ENCODE measurements at regions not wholly inside any gene's neighbourhood (a gene's known extent, or its start where the extent isn't known, plus 50 kb on each side); places are given as distances from the start of the nearest gene placed in this dataset.

- TF ChIP-seq ZNF501 (tag by site-specific recombination; IDR thresholded peaks at IDR 0.05) (no peak), ZNF473 (tag by site-specific recombination; IDR thresholded peaks at IDR 0.05) (no peak), KLF16 (tag by site-specific recombination; IDR thresholded peaks at IDR 0.05) (no peak), PRDM10 (tag by site-specific recombination; IDR thresholded peaks at IDR 0.05) (no peak), ZNF560 (tag by site-specific recombination; IDR thresholded peaks at IDR 0.05; ENCODE audit: borderline replicate concordance) (no peak), ZBTB20 (tag by site-specific recombination; IDR thresholded peaks at IDR 0.05) (no peak), ZNF404 (tag by site-specific recombination; IDR thresholded peaks at IDR 0.05) (no peak)
- TF ChIP-seq, protein P1, sequence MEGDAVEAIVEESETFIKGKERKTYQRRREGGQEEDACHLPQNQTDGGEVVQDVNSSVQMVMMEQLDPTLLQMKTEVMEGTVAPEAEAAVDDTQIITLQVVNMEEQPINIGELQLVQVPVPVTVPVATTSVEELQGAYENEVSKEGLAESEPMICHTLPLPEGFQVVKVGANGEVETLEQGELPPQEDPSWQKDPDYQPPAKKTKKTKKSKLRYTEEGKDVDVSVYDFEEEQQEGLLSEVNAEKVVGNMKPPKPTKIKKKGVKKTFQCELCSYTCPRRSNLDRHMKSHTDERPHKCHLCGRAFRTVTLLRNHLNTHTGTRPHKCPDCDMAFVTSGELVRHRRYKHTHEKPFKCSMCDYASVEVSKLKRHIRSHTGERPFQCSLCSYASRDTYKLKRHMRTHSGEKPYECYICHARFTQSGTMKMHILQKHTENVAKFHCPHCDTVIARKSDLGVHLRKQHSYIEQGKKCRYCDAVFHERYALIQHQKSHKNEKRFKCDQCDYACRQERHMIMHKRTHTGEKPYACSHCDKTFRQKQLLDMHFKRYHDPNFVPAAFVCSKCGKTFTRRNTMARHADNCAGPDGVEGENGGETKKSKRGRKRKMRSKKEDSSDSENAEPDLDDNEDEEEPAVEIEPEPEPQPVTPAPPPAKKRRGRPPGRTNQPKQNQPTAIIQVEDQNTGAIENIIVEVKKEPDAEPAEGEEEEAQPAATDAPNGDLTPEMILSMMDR (tag by site-specific recombination; IDR thresholded peaks at IDR 0.05) = no peak
Measured at GRCh38 chr13:68944272-68944671, 1163.4 kb upstream of the ATXN8OS start.
